ENCODE measurements at regions not wholly inside any gene's neighbourhood (a gene's known extent, or its start where the extent isn't known, plus 50 kb on each side); places are given as distances from the start of the nearest gene placed in this dataset.

DNA sequence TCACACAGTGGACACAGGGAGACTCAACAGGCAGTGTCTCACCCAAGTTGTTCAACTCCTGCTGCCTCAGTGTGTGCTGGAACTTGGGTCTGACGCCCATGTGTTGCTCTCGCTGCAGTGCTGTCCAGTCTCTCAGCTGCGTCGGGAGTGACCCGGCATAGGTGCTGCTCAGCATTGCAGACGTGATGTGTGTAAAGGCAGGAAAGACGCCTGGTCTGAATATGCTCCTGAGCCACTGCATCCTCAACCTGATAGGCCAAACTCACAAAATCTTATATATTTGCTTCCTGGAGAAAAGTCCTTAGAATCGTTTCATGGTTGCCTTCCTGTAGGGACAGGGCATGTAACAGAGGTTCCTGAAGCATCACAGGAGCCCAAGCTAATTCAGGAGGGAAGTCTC lies 152.9 kb downstream of the INSIG2 start:
- TF ChIP-seq, protein P1, sequence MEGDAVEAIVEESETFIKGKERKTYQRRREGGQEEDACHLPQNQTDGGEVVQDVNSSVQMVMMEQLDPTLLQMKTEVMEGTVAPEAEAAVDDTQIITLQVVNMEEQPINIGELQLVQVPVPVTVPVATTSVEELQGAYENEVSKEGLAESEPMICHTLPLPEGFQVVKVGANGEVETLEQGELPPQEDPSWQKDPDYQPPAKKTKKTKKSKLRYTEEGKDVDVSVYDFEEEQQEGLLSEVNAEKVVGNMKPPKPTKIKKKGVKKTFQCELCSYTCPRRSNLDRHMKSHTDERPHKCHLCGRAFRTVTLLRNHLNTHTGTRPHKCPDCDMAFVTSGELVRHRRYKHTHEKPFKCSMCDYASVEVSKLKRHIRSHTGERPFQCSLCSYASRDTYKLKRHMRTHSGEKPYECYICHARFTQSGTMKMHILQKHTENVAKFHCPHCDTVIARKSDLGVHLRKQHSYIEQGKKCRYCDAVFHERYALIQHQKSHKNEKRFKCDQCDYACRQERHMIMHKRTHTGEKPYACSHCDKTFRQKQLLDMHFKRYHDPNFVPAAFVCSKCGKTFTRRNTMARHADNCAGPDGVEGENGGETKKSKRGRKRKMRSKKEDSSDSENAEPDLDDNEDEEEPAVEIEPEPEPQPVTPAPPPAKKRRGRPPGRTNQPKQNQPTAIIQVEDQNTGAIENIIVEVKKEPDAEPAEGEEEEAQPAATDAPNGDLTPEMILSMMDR (IDR thresholded peaks at IDR 0.05; ENCODE audit: low read depth, low read length, missing control alignments) = no peak
- in situ Hi-C loops (cut with HindIII; ENCODE audit: low pct_ligation_motif_present, low sequenced_read_pairs) = no loop called here
- no peaks in the 10 kb centered on the region for H3K36me3 ChIP-seq (replicated peaks)
- H3K27me3 ChIP-seq (replicated peaks) = no peaks in the 10 kb centered on the region
- H3K27ac ChIP-seq = no peak overlapping the region
- no peak overlapping the region for H3K4me3 ChIP-seq (ENCODE audit: low read depth, low read length)
- no peak for DNase-seq

DNA sequence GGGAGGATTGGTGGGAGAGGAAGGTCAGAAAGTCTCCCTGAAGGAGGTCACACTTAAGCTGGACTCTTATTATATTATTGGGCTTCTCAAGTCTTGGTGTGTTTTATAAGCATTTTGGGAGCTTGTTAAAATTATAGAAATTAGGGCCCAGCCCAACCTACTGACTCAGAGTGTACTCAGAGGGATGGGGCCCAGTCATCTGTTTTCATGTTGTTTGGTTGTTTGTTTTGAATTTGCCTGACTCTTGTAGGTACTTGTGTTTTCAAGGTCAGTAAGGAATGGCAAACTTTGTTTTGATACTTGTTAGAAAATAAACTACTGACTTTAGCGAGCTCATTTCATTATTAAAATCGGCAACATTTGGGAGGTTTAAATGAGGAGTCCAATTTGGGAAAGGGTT lies 152.0 kb downstream of the INSIG2 start:
- Histone ChIP-seq H3K4me3 (ENCODE audit: low read depth, low read length) (no peak overlapping the region), H3K27ac (no peak overlapping the region), H3K27me3 (replicated peaks) (no peaks in the 10 kb centered on the region), H3K36me3 (replicated peaks) (no peaks in the 10 kb centered on the region)
- DNase-seq = no peak
- TF ChIP-seq, protein P1 (IDR thresholded peaks at IDR 0.05; ENCODE audit: low read depth, low read length, missing control alignments) = no peak
- in situ Hi-C loops (cut with HindIII; ENCODE audit: low pct_ligation_motif_present, low sequenced_read_pairs) = no loop called here

DNA sequence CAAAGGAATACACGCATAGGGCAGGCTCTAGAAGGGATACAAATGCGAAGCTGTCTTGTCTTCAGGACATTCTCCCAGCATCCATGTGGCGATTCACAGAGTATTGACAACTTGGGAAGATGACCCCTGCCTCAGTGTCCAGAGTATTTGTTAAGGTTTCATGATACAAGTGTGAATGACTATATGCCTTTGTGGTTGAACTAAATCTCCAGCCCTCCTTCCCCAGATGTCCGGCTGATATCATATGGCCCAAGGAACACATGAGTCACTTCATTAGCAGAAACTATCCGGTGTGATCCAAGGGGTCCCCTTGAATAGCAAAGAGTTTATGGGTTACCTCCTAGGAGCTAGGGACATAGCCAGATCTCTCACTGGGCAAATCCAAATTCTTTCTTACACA lies 151.0 kb downstream of the INSIG2 start:
- DNase-seq = no peak
- in situ Hi-C loops (cut with HindIII; ENCODE audit: low pct_ligation_motif_present, low sequenced_read_pairs) = no loop called here
- Histone ChIP-seq H3K27me3 (replicated peaks) (no peaks in the 10 kb centered on the region), H3K27ac (no peak overlapping the region), H3K4me3 (ENCODE audit: low read depth, low read length) (no peak overlapping the region), H3K36me3 (replicated peaks) (no peaks in the 10 kb centered on the region)
- TF ChIP-seq, protein P1 (IDR thresholded peaks at IDR 0.05; ENCODE audit: low read depth, low read length, missing control alignments) = no peak

DNA sequence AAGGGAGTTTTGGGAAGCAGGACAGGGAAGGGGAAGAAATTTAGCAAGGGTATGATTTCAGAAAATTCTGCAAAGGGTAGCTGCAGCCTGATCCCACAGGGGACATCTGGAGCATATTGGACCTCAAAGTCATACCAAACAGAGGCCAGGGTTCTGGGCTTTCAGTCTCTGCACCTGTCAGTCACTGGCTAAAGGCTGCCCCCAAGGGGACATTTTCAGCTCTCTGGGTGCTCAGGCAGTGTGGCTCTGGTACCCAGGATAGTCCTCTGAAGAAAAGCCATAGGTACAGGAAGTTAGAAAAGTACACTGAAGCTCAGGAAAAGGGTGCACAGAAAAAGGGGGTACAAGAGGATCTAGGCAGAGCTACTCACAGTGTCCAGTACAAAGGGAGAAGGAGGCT lies 149.2 kb downstream of the INSIG2 start:
- in situ Hi-C loops (cut with HindIII; ENCODE audit: low pct_ligation_motif_present, low sequenced_read_pairs) = no loop called here
- Histone ChIP-seq H3K27ac (no peak overlapping the region), H3K4me3 (ENCODE audit: low read depth, low read length) (no peak overlapping the region), H3K36me3 (replicated peaks) (no peaks in the 10 kb centered on the region), H3K27me3 (replicated peaks) (no peaks in the 10 kb centered on the region)
- TF ChIP-seq, protein P1 (IDR thresholded peaks at IDR 0.05; ENCODE audit: low read depth, low read length, missing control alignments) = no peak
- DNase-seq = no peak

DNA sequence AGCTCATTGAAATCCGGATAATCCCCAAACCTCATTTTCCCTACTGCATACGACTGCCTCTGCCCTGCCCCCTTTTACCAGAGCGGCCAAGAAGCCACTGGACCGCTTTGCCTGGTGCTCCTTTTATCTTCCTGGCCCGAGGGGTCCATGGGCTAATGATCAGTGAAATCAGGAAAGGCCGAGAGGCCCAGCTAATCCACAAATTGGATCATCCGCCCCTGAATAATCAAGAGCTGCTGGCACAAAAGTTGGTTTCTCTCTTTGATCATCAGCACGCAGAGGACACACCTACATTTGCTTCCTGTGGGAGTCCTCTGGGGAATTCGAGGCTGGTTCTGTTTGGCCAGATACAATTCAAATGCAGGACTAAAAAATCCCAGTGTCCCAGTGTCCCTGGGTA lies 144.5 kb downstream of the INSIG2 start:
- DNase-seq = no peak
- H3K4me3 ChIP-seq (ENCODE audit: low read depth, low read length) = no peak overlapping the region
- H3K27ac ChIP-seq = no peak overlapping the region
- no peaks in the 10 kb centered on the region for H3K36me3 ChIP-seq (replicated peaks)
- TF ChIP-seq, protein P1 (IDR thresholded peaks at IDR 0.05; ENCODE audit: low read depth, low read length, missing control alignments) = no peak
- in situ Hi-C loops (cut with HindIII; ENCODE audit: low pct_ligation_motif_present, low sequenced_read_pairs) = no loop called here
- no peaks in the 10 kb centered on the region for H3K27me3 ChIP-seq (replicated peaks)

DNA sequence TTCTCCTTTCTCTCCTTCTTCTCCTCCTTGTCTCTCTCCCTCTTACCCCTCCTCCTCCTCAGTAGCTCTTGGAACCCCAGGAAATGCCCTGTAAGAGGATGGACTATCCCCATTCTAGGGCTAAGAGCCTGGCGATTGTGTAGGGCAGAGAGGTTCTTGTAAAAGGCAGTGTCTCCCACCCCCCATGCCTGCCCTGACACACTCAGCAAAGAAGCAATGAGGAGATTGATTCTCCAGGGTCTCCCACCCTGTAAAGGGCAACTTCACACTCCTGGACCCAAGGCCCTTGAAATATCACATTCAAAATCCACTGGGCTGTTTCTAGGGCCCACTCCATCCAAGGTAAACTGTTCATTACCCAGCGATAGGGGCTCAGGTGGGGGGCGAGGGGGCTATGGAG lies 144.1 kb downstream of the INSIG2 start:
- in situ Hi-C loops (cut with HindIII; ENCODE audit: low pct_ligation_motif_present, low sequenced_read_pairs) = no loop called here
- Histone ChIP-seq H3K27me3 (replicated peaks) (no peaks in the 10 kb centered on the region), H3K27ac (no peak overlapping the region), H3K36me3 (replicated peaks) (no peaks in the 10 kb centered on the region), H3K4me3 (ENCODE audit: low read depth, low read length) (no peak overlapping the region)
- no peak for DNase-seq
- TF ChIP-seq, protein P1 (IDR thresholded peaks at IDR 0.05; ENCODE audit: low read depth, low read length, missing control alignments) = no peak
